Esophagus (tissue), 2 donors: ENCODE measurements at regions not wholly inside any gene's neighbourhood (a gene's known extent, or its start where the extent isn't known, plus 50 kb on each side); places are given as distances from the start of the nearest gene placed in this dataset.

Experiments used
- H3K27ac ChIP-seq, 2 donors: one replicate each; pipeline ENCODE4 v1.5.1; 2013; ENCODE audit warnings: low read depth in 2 of 2, mild to moderate bottlenecking in 2 of 2, inconsistent platforms in 1 of 2, low read length in 1 of 2, moderate library complexity in 1 of 2
- H3K27me3 ChIP-seq, 2 donors: one replicate each; pipeline ENCODE4 v1.6.1; 2013; ENCODE audit warnings: low read length in 2 of 2, control low read depth in 1 of 2, mild to moderate bottlenecking in 1 of 2; ENCODE audit not compliant: insufficient read depth in 2 of 2, control insufficient read depth in 1 of 2
- H3K36me3 ChIP-seq, 2 donors: one replicate each; pipeline ENCODE4 v1.6.1; 2013; ENCODE audit warnings: low read length in 1 of 2; ENCODE audit not compliant: control insufficient read depth in 2 of 2, insufficient read depth in 2 of 2
- H3K4me1 ChIP-seq, 2 donors: one replicate each; pipeline ENCODE4 v1.6.1; 2013; ENCODE audit warnings: low read length in 1 of 2; ENCODE audit not compliant: control insufficient read depth in 2 of 2, insufficient read depth in 2 of 2
- H3K4me3 ChIP-seq, 2 donors: one replicate each; pipeline ENCODE4 v1.5.1; 2013; ENCODE audit warnings: low read length in 2 of 2, mild to moderate bottlenecking in 2 of 2, low read depth in 1 of 2, moderate library complexity in 1 of 2
- H3K9me3 ChIP-seq, 2 donors: one replicate each; pipeline ENCODE4 v1.6.1; 2013; ENCODE audit warnings: mild to moderate bottlenecking in 2 of 2, low read depth in 1 of 2, low read length in 1 of 2, moderate library complexity in 1 of 2; ENCODE audit not compliant: control insufficient read depth in 2 of 2, insufficient read depth in 1 of 2
- WGBS, 2 donors: extraction: QIAGEN DNeasy Blood & Tissue Kit; methylation state at CpG; one replicate each; pipeline ENCODE4 v1.1.7; 2013; 5-methylcytosine and 5-hydroxymethylcytosine counted together
- donor health status: healthy with polysubstance abuse.
- donor health status: Bipolar disorder and iron deficiency.

DNA sequence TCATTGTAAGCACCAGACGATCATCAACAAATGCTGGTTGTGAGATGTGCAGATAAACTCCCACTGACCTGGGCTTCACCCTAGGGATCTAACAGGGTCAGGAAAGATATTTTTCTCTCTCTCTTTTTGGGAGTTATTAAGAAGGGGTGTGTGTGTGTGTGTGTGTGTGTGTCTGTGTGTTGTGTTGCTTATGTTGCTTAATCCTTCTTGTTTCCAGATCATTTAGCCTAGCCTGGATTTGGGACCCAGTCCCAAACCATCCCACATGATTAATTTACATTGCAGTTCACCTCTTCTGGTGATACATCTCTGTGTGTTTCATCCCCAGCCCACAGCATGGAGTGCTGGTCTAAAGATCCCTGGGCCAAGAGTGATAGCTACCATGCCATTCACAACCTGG lies 122.8 kb upstream of the IPO9 start:
- Histone ChIP-seq H3K27ac (no peak overlapping the region), H3K9me3 (no peaks in the 10 kb centered on the region), H3K4me1 (no peaks in the 10 kb centered on the region), H3K27me3 (no peaks in the 10 kb centered on the region), H3K4me3 (no peak overlapping the region), H3K36me3 (no peaks in the 10 kb centered on the region)
- WGBS, 2 donors = 57 to 76% methylated on average over 1 of the region's 1 CpG

GRCh38 chr1:201707027-201707426 lies 121.9 kb upstream of the IPO9 start:
- H3K27me3 ChIP-seq = no peaks in the 10 kb centered on the region
- no peak overlapping the region for H3K4me3 ChIP-seq
- no peak overlapping the region for H3K27ac ChIP-seq
- WGBS, 2 donors = 75 to 79% methylated on average over 7 of the region's 7 CpGs
- peaks cover 2% of the 10 kb centered on the region in 2 donors for H3K4me1 ChIP-seq
- H3K36me3 ChIP-seq = no peaks in the 10 kb centered on the region
- H3K9me3 ChIP-seq = no peaks in the 10 kb centered on the region

DNA sequence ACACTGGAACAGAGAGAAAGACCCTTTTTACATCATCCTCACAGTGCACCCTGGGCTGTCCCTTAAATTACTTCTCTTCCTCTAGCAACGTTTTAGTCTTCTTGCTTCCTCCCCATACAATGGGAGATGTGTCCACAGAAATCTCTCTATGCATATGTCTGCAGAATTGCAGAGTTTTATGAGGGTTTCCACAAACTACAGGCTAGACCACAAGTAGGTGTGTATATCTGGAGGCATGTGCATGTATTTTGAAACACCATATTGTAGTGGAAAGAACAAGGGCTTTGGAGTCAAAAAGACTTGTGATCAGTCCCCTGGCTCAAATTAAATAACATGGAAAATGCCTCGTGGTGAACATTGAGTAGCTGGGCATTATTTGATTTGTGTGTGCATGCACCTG lies 121.3 kb upstream of the IPO9 start:
- 30 to 38% methylated on average over 2 of the region's 2 CpGs for WGBS, 2 donors
- Histone ChIP-seq H3K27ac (no peak overlapping the region), H3K4me3 (no peak overlapping the region), H3K9me3 (no peaks in the 10 kb centered on the region), H3K27me3 (no peaks in the 10 kb centered on the region), H3K36me3 (no peaks in the 10 kb centered on the region), H3K4me1 (peaks cover 2 to 4% of the 10 kb centered on the region in 2 donors)

DNA sequence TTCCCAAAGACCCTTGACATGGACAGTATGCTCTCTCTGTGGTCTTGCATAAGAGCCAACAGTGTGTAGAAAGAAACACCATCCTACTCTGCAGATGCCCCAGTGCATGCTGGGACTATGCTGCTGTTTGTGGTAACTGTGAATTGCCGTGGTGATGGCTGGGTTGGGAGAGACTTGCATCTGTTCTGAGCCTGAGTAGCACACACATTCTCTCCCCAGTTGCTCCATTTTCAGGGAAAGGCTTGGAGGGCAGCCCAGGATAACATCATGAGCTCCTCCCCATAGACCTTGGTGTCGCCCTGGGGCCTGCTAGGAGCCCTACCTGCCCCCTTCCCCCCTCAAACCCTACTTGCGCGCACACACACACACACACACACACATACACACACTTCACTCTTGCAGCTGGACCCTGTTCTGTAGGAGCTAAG lies 120.9 kb upstream of the IPO9 start:
- Histone ChIP-seq H3K27me3 (no peaks in the 10 kb centered on the region), H3K27ac (no peak overlapping the region), H3K4me1 (peaks cover 2 to 4% of the 10 kb centered on the region in 2 donors), H3K4me3 (no peak overlapping the region), H3K36me3 (no peaks in the 10 kb centered on the region), H3K9me3 (no peaks in the 10 kb centered on the region)
- 60 to 66% methylated on average over 4 of the region's 4 CpGs for WGBS, 2 donors

- Histone ChIP-seq H3K4me3 (no peak overlapping the region), H3K27me3 (no peaks in the 10 kb centered on the region), H3K4me1 (peaks cover 2 to 9% of the 10 kb centered on the region in 2 donors), H3K9me3 (no peaks in the 10 kb centered on the region), H3K27ac (no peak overlapping the region), H3K36me3 (no peaks in the 10 kb centered on the region)
- WGBS, 2 donors = 73 to 74% methylated on average over 5 of the region's 5 CpGs
Observed at GRCh38 chr1:201708691-201709090, 120.3 kb upstream of the IPO9 start.

- no peaks in the 10 kb centered on the region for H3K36me3 ChIP-seq
- H3K4me3 ChIP-seq = no peak overlapping the region
- H3K4me1 ChIP-seq = peaks cover 2 to 13% of the 10 kb centered on the region in 2 donors
- no peak overlapping the region for H3K27ac ChIP-seq
- no peaks in the 10 kb centered on the region for H3K9me3 ChIP-seq
- no peaks in the 10 kb centered on the region for H3K27me3 ChIP-seq
- 46 to 56% methylated on average over 4 of the region's 4 CpGs for WGBS, 2 donors
Observed at GRCh38 chr1:201709564-201710295, 119.2 kb upstream of the IPO9 start.

DNA sequence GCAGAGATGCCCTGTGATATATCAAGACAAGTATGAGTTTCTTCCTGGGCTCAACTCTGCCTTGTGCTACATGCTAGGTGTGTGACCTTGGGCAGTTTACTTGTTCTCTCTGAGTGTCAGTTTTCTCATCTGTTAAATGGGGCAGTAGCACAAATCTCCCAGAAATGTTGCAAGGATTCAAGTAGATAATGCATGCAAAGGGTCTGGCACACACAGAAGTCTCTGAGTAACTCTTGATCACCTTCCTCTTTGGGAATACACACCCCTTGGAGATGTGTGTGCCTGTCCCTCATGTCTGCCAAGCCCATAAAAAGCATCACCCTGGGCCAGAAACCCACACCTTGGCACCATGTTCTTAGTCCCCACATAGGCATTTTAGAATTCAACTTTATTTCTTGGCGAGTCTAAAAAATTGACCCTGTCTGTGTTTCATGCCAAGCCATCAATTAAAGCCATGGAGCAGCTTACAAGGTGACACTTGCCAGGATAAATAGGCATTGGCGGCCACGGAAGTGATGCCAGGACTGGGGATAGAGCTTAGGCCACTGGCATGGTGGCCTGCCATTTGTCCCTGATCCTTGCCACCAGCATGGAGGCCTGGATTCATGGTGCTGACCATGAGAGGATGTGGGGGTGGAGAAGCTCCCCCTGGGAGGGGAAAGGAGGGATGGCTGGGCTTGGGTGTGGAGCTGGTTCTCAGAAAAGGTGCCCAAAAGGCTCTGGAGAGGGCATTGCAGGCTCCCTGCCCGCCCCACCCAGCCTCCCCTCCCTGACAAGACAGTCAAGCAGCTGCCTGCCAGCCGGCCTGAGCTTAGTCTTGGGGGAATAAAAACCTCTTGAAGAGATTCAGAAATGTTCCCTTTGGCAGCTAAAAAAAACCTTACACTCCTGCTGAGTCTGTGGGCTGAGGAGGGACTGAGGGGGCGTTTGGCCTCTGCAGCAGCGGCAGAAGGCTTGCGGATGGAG lies 118.0 kb upstream of the IPO9 start:
- 59 to 69% methylated on average over 8 of the region's 8 CpGs for WGBS, 2 donors
- Histone ChIP-seq H3K27me3 (no peaks in the 10 kb centered on the region), H3K27ac (peak overlapping the region; percentile 5 to 63), H3K4me3 (no peak overlapping the region), H3K36me3 (no peaks in the 10 kb centered on the region), H3K9me3 (no peaks in the 10 kb centered on the region), H3K4me1 (peaks cover 2 to 17% of the 10 kb centered on the region in 2 donors)

DNA sequence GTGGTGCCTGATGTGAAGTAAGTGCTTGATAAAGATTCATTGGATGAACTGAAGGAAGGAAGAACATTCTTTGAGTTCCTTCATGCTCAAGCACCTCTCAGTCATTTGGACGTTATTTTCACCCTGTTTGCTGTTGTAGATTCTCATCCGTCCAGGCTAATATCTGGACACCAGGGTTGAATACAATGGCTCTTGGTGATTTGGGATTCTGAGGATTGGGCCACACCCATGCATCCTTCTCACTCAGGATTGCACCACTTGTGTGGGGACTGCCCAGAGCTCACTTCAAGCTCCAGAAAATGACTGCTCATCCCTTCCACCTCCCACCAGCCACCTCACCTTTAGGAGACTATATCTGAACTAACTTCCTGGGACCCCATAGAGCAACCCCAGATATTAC lies 117.1 kb upstream of the IPO9 start:
- Histone ChIP-seq H3K4me1 (peaks cover 2 to 17% of the 10 kb centered on the region in 2 donors), H3K4me3 (no peak overlapping the region), H3K27me3 (no peaks in the 10 kb centered on the region), H3K27ac (peak overlapping the region; percentile 71 to 81), H3K9me3 (no peaks in the 10 kb centered on the region), H3K36me3 (no peaks in the 10 kb centered on the region)
- WGBS, 2 donors = 73 to 78% methylated on average over 2 of the region's 2 CpGs

DNA sequence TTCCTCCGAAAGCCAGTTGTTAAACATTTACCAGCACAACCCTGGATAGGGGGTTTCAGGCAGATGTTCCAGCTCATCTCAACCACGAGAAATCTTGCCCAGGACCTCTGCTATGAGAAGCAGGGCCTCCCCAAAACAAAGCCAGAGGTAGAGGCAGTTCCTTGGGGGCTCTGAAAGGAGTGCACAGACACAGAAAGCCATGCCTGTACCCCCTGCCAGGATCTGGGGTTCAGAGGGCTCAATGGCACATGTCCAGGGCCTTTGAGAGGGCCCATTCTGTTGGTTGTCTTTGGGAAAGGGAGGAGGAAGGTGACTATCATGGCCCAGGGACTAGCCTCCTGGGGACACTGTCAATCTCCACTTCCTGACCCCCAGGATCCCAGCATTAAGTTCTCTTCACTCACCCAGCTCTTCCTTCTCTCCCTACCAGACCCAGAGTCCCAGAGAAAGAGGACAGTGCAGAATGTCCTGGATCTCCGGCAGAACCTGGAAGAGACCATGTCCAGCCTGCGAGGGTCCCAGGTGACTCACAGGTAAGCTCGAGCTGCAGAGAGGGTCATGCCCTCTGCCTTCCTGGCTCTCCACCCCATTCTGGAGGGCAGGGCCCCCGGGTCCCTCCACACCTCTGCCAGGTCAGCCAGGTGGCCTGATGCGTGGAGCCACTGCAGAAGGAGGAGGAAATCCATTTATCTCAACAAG lies 116.4 kb upstream of the IPO9 start:
- H3K4me3 ChIP-seq = no peak overlapping the region
- no peaks in the 10 kb centered on the region for H3K36me3 ChIP-seq
- H3K9me3 ChIP-seq = no peaks in the 10 kb centered on the region
- WGBS, 2 donors = 83% methylated on average over 6 to 7 of the region's 7 CpGs
- peaks cover 2 to 17% of the 10 kb centered on the region in 2 donors for H3K4me1 ChIP-seq
- H3K27ac ChIP-seq = peak overlapping the region; percentile 71 to 81
- H3K27me3 ChIP-seq = no peaks in the 10 kb centered on the region
